HEK293 (cell line): ENCODE measurements at regions not wholly inside any gene's neighbourhood (a gene's known extent, or its start where the extent isn't known, plus 50 kb on each side); places are given as distances from the start of the nearest gene placed in this dataset.
A peak's percentile ranks its signal among the peaks of the same experiment; 100 is the strongest.
"Not testable (repeated sequence)": the region's sequence is repeated elsewhere in the genome, so short reads cannot be mapped to it uniquely, and the experiment has no call there.

ENCODE experiments used
- CTCF ChIA-PET: fragments of 350-600 bp; formaldehyde crosslinking; extraction: SDS; loops from one replicate; lab custom pipeline; 2021; ENCODE audit warnings: antibody characterized with exemption; lab: Yijun Ruan, JAX
- POLR2A ChIA-PET: fragments of 300-600 bp; formaldehyde crosslinking; extraction: SDS; loops from one replicate; lab custom pipeline; 2020; ENCODE audit warnings: antibody characterized with exemption, inconsistent platforms; lab: Yijun Ruan, JAX
- H3K27ac ChIP-seq: fragments of 200-500 bp; sonication (Bioruptor generic); 2 replicates; pipeline ENCODE4 v1.5.1; 2014; ENCODE audit warnings: low read depth, low read length, control low read depth, inconsistent platforms; ENCODE audit errors: extremely low read depth
- H3K36me3 ChIP-seq, 2 experiments: fragments of 200-500 bp in 1 of 2; sonication (Bioruptor generic) in 1 of 2; 1 replicate in 1 of 2; 2 replicates in 1 of 2; pipeline ENCODE4 v1.5.1; 2014 to 2017; ENCODE audit warnings: inconsistent platforms in 2 of 2, low read length in 2 of 2; ENCODE audit not compliant: control insufficient read depth in 2 of 2, insufficient read depth in 1 of 2
- H3K4me1 ChIP-seq: fragments of 200-500 bp; sonication (Bioruptor generic); 2 replicates; pipeline ENCODE4 v1.5.1; 2014; ENCODE audit warnings: mild to moderate bottlenecking, low read length, inconsistent platforms; ENCODE audit not compliant: control insufficient read depth, insufficient read depth
- H3K4me3 ChIP-seq: 2 replicates; pipeline ENCODE4 v1.5.1; 2011; ENCODE audit warnings: low read depth, mild to moderate bottlenecking, control low read depth, low read length, moderate library complexity
- H3K9me3 ChIP-seq: fragments of 200-500 bp; sonication (Bioruptor generic); 2 replicates; pipeline ENCODE4 v1.5.1; 2014; ENCODE audit warnings: low read depth, low read length, inconsistent platforms; ENCODE audit not compliant: control insufficient read depth, insufficient read depth
- HOXC10 ChIP-seq: sonication (generic); formaldehyde crosslinking; IDR thresholded peaks from 2 replicates; pipeline ENCODE4 v1.8.1; 2023; ENCODE audit warnings: mild to moderate bottlenecking, missing genetic modification reagents
- OSR2 ChIP-seq: fragments of 450-650 bp; formaldehyde crosslinking; IDR thresholded peaks from 2 replicates; pipeline ENCODE4 v1.5.1; 2016; ENCODE audit warnings: missing biosample characterization, missing genetic modification characterization
- PATZ1 ChIP-seq: fragments of 450-650 bp; formaldehyde crosslinking; IDR thresholded peaks from 2 replicates; pipeline ENCODE4 v1.5.1; 2016; ENCODE audit warnings: missing biosample characterization, missing genetic modification characterization
- SCRT2 ChIP-seq: fragments of 450-650 bp; formaldehyde crosslinking; IDR thresholded peaks from 2 replicates; pipeline ENCODE4 v1.5.1; 2016; ENCODE audit warnings: missing biosample characterization, missing genetic modification characterization
- SETDB1 ChIP-seq: IDR thresholded peaks from one replicate; pipeline ENCODE4 v1.6.1; 2017; ENCODE audit warnings: mild to moderate bottlenecking, low read length, moderate library complexity, mixed read lengths; ENCODE audit not compliant: insufficient read length
- SP7 ChIP-seq: fragments of 450-650 bp; formaldehyde crosslinking; IDR thresholded peaks from 2 replicates; pipeline ENCODE4 v1.5.1; 2016; ENCODE audit warnings: missing biosample characterization, missing genetic modification characterization
- YY2 ChIP-seq: fragments of 450-650 bp; formaldehyde crosslinking; IDR thresholded peaks from 2 replicates; pipeline ENCODE4 v1.5.1; 2016; ENCODE audit warnings: missing biosample characterization, missing genetic modification characterization
- ZNF146 ChIP-seq: fragments of 450-650 bp; formaldehyde crosslinking; IDR thresholded peaks from 2 replicates; pipeline ENCODE4 v1.5.1; 2016; ENCODE audit warnings: missing biosample characterization, missing genetic modification characterization
- ZNF19 ChIP-seq: fragments of 450-650 bp; formaldehyde crosslinking; IDR thresholded peaks from 2 replicates; pipeline ENCODE4; 2016; ENCODE audit warnings: missing biosample characterization, missing genetic modification characterization, low read depth
- ZNF341 ChIP-seq: fragments of 450-650 bp; formaldehyde crosslinking; IDR thresholded peaks from 2 replicates; pipeline ENCODE4; 2016; ENCODE audit warnings: low read depth, missing biosample characterization, missing genetic modification characterization
- ZNF362 ChIP-seq: fragments of 450-650 bp; formaldehyde crosslinking; IDR thresholded peaks from 2 replicates; pipeline ENCODE4 v1.5.1; 2016; ENCODE audit warnings: missing biosample characterization, missing genetic modification characterization
- ZNF404 ChIP-seq: fragments of 450-650 bp; formaldehyde crosslinking; IDR thresholded peaks from 2 replicates; pipeline ENCODE4 v1.5.1; 2017; ENCODE audit warnings: missing biosample characterization, missing genetic modification characterization
- ZNF585B ChIP-seq: fragments of 450-650 bp; formaldehyde crosslinking; IDR thresholded peaks from 2 replicates; pipeline ENCODE4 v1.5.1; 2016; ENCODE audit warnings: missing biosample characterization, missing genetic modification characterization
- ZNF600 ChIP-seq: fragments of 450-650 bp; formaldehyde crosslinking; IDR thresholded peaks from 2 replicates; pipeline ENCODE4 v1.5.1; 2016; ENCODE audit warnings: missing biosample characterization, missing genetic modification characterization
- ZNF621 ChIP-seq: fragments of 450-650 bp; formaldehyde crosslinking; IDR thresholded peaks from 2 replicates; pipeline ENCODE4 v1.5.1; 2017; ENCODE audit warnings: missing biosample characterization, missing genetic modification characterization
- ZNF626 ChIP-seq: fragments of 450-650 bp; sonication (Bioruptor Pico); formaldehyde crosslinking; IDR thresholded peaks from 2 replicates; pipeline ENCODE4 v1.5.1; 2018; ENCODE audit warnings: missing biosample characterization, missing genetic modification characterization, inconsistent platforms
- ZNF664 ChIP-seq: fragments of 450-650 bp; formaldehyde crosslinking; IDR thresholded peaks from 2 replicates; pipeline ENCODE4 v1.5.1; 2016; ENCODE audit warnings: missing biosample characterization, missing genetic modification characterization
- ZNF768 ChIP-seq: fragments of 450-650 bp; formaldehyde crosslinking; IDR thresholded peaks from 2 replicates; pipeline ENCODE4 v1.5.1; 2018; ENCODE audit warnings: missing biosample characterization, mild to moderate bottlenecking, missing genetic modification characterization
- ZNF777 ChIP-seq: fragments of 450-650 bp; formaldehyde crosslinking; IDR thresholded peaks from 2 replicates; pipeline ENCODE4 v1.5.1; 2017; ENCODE audit warnings: missing biosample characterization, missing genetic modification characterization, borderline replicate concordance
- ZNF791 ChIP-seq: fragments of 450-650 bp; formaldehyde crosslinking; IDR thresholded peaks from 2 replicates; pipeline ENCODE4 v1.5.1; 2016; ENCODE audit warnings: missing biosample characterization, missing genetic modification characterization
- ZSCAN30 ChIP-seq: fragments of 450-650 bp; IDR thresholded peaks from 2 replicates; pipeline ENCODE4 v1.5.1; 2018; ENCODE audit warnings: missing biosample characterization, mild to moderate bottlenecking, missing genetic modification characterization, moderate library complexity
- ZSCAN4 ChIP-seq: fragments of 450-650 bp; formaldehyde crosslinking; IDR thresholded peaks from 2 replicates; pipeline ENCODE4 v1.5.1; 2017; ENCODE audit warnings: missing biosample characterization, missing genetic modification characterization

- no peak for TF ChIP-seq ZNF600
- TF ChIP-seq PATZ1 (tag by site-specific recombination), result no peak
Measured at GRCh38 chr12:91455321-91455720, 272.7 kb upstream of the DCN start (continued).

- no peak overlapping the region for H3K27ac ChIP-seq
- TF ChIP-seq ZNF404 (no peak), ZSCAN4 (tag by site-specific recombination) (no peak), ZNF621 (no peak), SP7 (tag by site-specific recombination) (no peak), ZSCAN30 (tag by site-specific recombination) (no peak), SETDB1 (no peak), ZNF341 (tag by site-specific recombination) (no peak), ZNF768 (tag by site-specific recombination) (no peak), OSR2 (tag by site-specific recombination) (no peak), ZNF626 (tag by site-specific recombination) (no peak), SCRT2 (no peak), YY2 (tag by site-specific recombination) (no peak), ZNF664 (tag by site-specific recombination) (no peak), ZNF585B (tag by site-specific recombination) (no peak), ZNF362 (tag by site-specific recombination) (no peak), ZNF791 (tag by site-specific recombination) (no peak), ZNF777 (no peak), HOXC10 (CRISPR knock-in tag) (no peak), ZNF19 (tag by site-specific recombination) (no peak)
- H3K36me3 ChIP-seq, result no peaks in the 10 kb centered on the region
- H3K9me3 ChIP-seq, result no peaks in the 10 kb centered on the region; the same call in 1 of the 2 replicates
- no peaks in the 10 kb centered on the region for H3K4me1 ChIP-seq
- H3K4me3 ChIP-seq, result no peak overlapping the region
- POLR2A ChIA-PET, result no interaction called here
- CTCF ChIA-PET, result interaction anchor here (0.7 kb wide), 1 partner anchor 72 kb away, joined by 3 read pairs; no protein-coding TSS in a partner anchor
Measured at GRCh38 chr12:91454179-91454578, 271.6 kb upstream of the DCN start.

- POLR2A ChIA-PET, result not testable (repeated sequence)
- 0 out of 2 replicates have a peak, but pooled peaks have one; percentile 31 for TF ChIP-seq ZNF146 (tag by site-specific recombination)
- TF ChIP-seq, all 188 proteins: peak for 1; not testable (repeated sequence) for 187
- CTCF ChIA-PET, result not testable (repeated sequence)
Measured at GRCh38 chr12:91452464-91452863, 269.8 kb upstream of the DCN start.

More at GRCh38 chr12:91452464-91452863, 269.8 kb upstream of the DCN start:
- not testable (repeated sequence) for H3K9me3 ChIP-seq, H3K4me3 ChIP-seq, H3K27ac ChIP-seq, H3K36me3 ChIP-seq, H3K4me1 ChIP-seq
